Parathyroid adenoma (tissue), 2 donors: ENCODE measurements at regions not wholly inside any gene's neighbourhood (a gene's known extent, or its start where the extent isn't known, plus 50 kb on each side); places are given as distances from the start of the nearest gene placed in this dataset.

Source experiments
- H2AFZ ChIP-seq: fragments of 300-600 bp; sonication (generic); one replicate; pipeline ENCODE4 v1.7.0; 2017; ENCODE audit warnings: antibody characterized with exemption, mild to moderate bottlenecking
- H3K27ac ChIP-seq: fragments of 300-600 bp; sonication (generic); one replicate; pipeline ENCODE4 v1.7.0; 2017
- H3K27me3 ChIP-seq: fragments of 300-600 bp; sonication (generic); one replicate; pipeline ENCODE4 v1.7.0; 2017; ENCODE audit warnings: low read length; ENCODE audit not compliant: control insufficient read depth, insufficient read depth
- H3K36me3 ChIP-seq: fragments of 300-600 bp; sonication (generic); one replicate; pipeline ENCODE4 v1.7.0; 2017; ENCODE audit warnings: low read length; ENCODE audit not compliant: control insufficient read depth, insufficient read depth
- H3K4me1 ChIP-seq: fragments of 300-600 bp; sonication (generic); one replicate; pipeline ENCODE4 v1.7.0; 2017; ENCODE audit warnings: control low read depth
- H3K4me2 ChIP-seq: fragments of 300-600 bp; sonication (generic); one replicate; pipeline ENCODE4 v1.7.0; 2017; ENCODE audit warnings: low read length
- H3K4me3 ChIP-seq: fragments of 300-600 bp; sonication (generic); one replicate; pipeline ENCODE4 v1.7.0; 2017; ENCODE audit warnings: low read depth, low read length
- H3K79me2 ChIP-seq: fragments of 300-600 bp; sonication (generic); one replicate; pipeline ENCODE4 v1.7.0; 2017; ENCODE audit warnings: control low read depth
- H3K9ac ChIP-seq: fragments of 300-600 bp; sonication (generic); one replicate; pipeline ENCODE4 v1.7.0; 2017; ENCODE audit warnings: mild to moderate bottlenecking
- H3K9me3 ChIP-seq: fragments of 300-600 bp; sonication (generic); one replicate; pipeline ENCODE4 v1.7.0; 2017; ENCODE audit warnings: low read length; ENCODE audit not compliant: control insufficient read depth
- TF ChIP-seq, protein P1 (sequence below): fragments of 300-600 bp; sonication (generic); IDR thresholded peaks from one replicate; pipeline ENCODE4 v1.7.0; 2017; ENCODE audit warnings: antibody characterized with exemption, mild to moderate bottlenecking
- donor health status: primary hyperparathyroidism.

DNA sequence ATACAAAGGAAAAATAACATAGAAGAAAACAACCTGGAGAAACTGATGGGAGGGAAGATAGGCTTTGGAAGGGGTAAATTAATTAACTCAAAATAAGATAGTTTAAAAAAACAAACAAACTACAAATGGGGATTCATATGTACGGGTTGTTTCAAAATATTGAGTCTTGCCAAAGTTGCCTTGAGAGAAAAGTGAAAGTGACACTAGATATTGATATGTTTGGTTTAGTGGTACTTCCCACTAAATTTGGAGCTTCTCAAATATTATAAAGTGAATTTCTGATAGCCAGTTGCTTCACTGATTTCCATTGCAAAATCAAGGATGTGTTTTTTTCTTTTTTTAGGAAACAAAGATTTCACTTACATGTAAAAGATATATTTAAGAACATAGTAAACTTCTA is 149.5 kb upstream of the RUNX1 start:
- Histone ChIP-seq H3K4me2 (no peak overlapping the region), H3K4me1 (no peaks in the 10 kb centered on the region), H3K9me3 (no peaks in the 10 kb centered on the region), H3K4me3 (no peak overlapping the region), H3K9ac (no peak overlapping the region), H3K79me2 (no peaks in the 10 kb centered on the region), H3K27me3 (no peaks in the 10 kb centered on the region), H3K27ac (no peak overlapping the region), H3K36me3 (no peaks in the 10 kb centered on the region), H2AFZ (no peak overlapping the region)
- TF ChIP-seq, protein P1, sequence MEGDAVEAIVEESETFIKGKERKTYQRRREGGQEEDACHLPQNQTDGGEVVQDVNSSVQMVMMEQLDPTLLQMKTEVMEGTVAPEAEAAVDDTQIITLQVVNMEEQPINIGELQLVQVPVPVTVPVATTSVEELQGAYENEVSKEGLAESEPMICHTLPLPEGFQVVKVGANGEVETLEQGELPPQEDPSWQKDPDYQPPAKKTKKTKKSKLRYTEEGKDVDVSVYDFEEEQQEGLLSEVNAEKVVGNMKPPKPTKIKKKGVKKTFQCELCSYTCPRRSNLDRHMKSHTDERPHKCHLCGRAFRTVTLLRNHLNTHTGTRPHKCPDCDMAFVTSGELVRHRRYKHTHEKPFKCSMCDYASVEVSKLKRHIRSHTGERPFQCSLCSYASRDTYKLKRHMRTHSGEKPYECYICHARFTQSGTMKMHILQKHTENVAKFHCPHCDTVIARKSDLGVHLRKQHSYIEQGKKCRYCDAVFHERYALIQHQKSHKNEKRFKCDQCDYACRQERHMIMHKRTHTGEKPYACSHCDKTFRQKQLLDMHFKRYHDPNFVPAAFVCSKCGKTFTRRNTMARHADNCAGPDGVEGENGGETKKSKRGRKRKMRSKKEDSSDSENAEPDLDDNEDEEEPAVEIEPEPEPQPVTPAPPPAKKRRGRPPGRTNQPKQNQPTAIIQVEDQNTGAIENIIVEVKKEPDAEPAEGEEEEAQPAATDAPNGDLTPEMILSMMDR: no peak

DNA sequence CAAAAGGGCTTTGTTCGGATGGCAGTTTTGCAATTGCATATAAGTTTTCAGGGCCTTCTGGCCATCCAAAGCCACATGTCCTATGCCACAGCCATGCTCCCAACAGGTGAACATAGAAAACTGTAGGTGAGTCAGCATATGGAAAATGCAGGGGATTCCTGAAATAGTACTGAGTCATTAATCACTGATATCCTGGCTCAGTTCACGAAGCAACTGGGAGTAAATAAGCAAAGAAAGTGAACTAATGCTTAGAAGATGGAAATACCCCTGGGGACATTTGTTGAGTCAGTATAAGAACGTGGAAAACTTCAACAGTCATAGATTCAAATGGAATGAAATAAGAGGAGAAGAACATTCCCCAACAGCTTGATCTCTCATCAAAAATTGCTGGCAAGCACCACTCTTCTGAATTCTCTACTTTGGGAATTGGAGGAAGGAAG is 148.9 kb upstream of the RUNX1 start:
- Histone ChIP-seq H3K9me3 (no peaks in the 10 kb centered on the region), H3K27ac (no peak overlapping the region), H3K27me3 (no peaks in the 10 kb centered on the region), H3K36me3 (no peaks in the 10 kb centered on the region), H2AFZ (no peak overlapping the region), H3K4me3 (no peak overlapping the region), H3K79me2 (no peaks in the 10 kb centered on the region), H3K4me2 (no peak overlapping the region), H3K4me1 (no peaks in the 10 kb centered on the region), H3K9ac (no peak overlapping the region)
- TF ChIP-seq, protein P1: no peak

DNA sequence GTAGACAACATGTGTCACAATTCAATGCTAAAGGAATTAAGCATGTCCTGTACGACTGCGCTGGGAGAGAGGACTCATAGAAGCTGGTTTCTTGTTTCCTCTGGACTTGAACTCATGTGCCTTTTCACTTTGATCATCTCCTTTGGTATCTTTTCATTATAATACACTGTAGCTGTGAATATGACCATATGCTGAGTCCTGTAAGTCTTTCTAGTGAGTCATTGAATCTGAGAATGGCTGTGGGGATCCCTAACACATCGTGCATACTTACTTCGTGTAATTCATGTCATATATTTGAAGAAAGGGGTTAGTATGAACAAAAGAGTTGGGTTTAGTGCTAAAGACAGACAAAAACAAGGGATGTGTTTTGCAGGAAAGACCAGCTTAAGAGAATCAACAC is 148.1 kb upstream of the RUNX1 start:
- TF ChIP-seq, protein P1: no peak
- Histone ChIP-seq H3K79me2 (no peaks in the 10 kb centered on the region), H3K27me3 (no peaks in the 10 kb centered on the region), H3K36me3 (no peaks in the 10 kb centered on the region), H2AFZ (no peak overlapping the region), H3K9me3 (no peaks in the 10 kb centered on the region), H3K4me3 (no peak overlapping the region), H3K4me1 (no peaks in the 10 kb centered on the region), H3K4me2 (no peak overlapping the region), H3K27ac (no peak overlapping the region), H3K9ac (no peak overlapping the region)

DNA sequence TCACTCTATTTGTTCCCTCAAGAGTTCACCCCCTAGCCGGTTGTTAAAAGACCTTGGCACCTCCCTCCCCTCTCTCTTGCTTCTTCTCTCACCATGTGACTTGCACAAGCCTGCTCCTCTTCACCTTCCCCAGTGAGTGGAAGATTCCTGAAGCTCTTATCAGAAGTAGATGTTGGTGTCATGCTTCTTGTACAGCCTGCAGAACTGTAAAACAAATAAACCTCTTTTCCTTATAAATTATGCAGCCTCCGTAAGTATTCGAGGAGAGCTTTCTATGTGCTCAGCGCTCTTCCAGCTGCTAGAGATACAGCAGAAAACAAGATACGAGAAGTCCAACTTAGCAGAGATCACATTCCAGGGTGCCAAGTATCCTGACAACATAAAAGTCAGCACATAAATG is 147.0 kb upstream of the RUNX1 start:
- TF ChIP-seq, protein P1: no peak
- H2AFZ ChIP-seq: no peak overlapping the region
- no peaks in the 10 kb centered on the region for H3K36me3 ChIP-seq
- H3K9ac ChIP-seq: no peak overlapping the region
- no peak overlapping the region for H3K4me2 ChIP-seq
- H3K4me1 ChIP-seq: no peaks in the 10 kb centered on the region
- no peak overlapping the region for H3K4me3 ChIP-seq
- no peaks in the 10 kb centered on the region for H3K27me3 ChIP-seq
- no peaks in the 10 kb centered on the region for H3K9me3 ChIP-seq
- no peak overlapping the region for H3K27ac ChIP-seq
- no peaks in the 10 kb centered on the region for H3K79me2 ChIP-seq

DNA sequence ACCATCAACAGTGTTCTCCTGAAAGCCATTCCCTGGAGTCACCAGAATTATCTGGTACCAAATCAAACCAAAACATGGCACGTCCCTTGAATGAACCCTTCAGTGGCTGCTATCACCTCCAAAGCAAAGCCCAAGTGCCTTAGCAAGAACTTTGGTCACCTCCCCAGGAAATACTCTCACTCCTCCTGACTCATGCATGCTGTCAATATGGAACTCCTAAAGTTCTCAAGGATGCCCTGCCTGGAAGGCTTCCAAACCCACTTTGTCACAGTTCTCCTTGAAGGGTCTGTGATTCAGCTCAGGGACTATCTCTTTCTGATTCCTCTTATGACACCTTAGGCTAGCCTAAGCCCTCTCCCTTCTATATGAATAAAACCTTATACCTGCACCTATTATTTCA is 146.1 kb upstream of the RUNX1 start:
- TF ChIP-seq, protein P1: no peak
- no peak overlapping the region for H3K4me3 ChIP-seq
- H3K9me3 ChIP-seq: no peaks in the 10 kb centered on the region

More for the DNA sequence above, 146.1 kb upstream of the RUNX1 start:
- Histone ChIP-seq H3K27ac (no peak overlapping the region), H3K27me3 (no peaks in the 10 kb centered on the region), H3K36me3 (no peaks in the 10 kb centered on the region), H3K4me2 (no peak overlapping the region), H3K9ac (no peak overlapping the region), H2AFZ (no peak overlapping the region), H3K79me2 (no peaks in the 10 kb centered on the region), H3K4me1 (no peaks in the 10 kb centered on the region)
